Neuronal stem cell (in vitro differentiated cells): ENCODE measurements at regions not wholly inside any gene's neighbourhood (a gene's known extent, or its start where the extent isn't known, plus 50 kb on each side); places are given as distances from the start of the nearest gene placed in this dataset.
A peak's percentile ranks its signal among the peaks of the same experiment; 100 is the strongest.
"Not testable (repeated sequence)": the region's sequence is repeated elsewhere in the genome, so short reads cannot be mapped to it uniquely, and the experiment has no call there.

Experiments used
- DNase-seq: peaks from one replicate; pipeline ENCODE4 v3.0.0-alpha.2; 2013; ENCODE audit warnings: low spot score
- H2AFZ ChIP-seq: one replicate; pipeline ENCODE4 v1.6.1; 2013; ENCODE audit warnings: mild to moderate bottlenecking, low read length, inconsistent platforms
- H2AK5ac ChIP-seq: 2 replicates; pipeline ENCODE4 v1.6.1; 2013; ENCODE audit warnings: low read depth, mild to moderate bottlenecking, inconsistent platforms, low read length, moderate library complexity, mixed read lengths
- H2BK120ac ChIP-seq: 2 replicates; pipeline ENCODE4 v1.6.1; 2013; ENCODE audit warnings: low read depth, mild to moderate bottlenecking, inconsistent platforms, low read length, moderate library complexity, mixed read lengths
- H2BK12ac ChIP-seq: one replicate; pipeline ENCODE4 v1.6.1; 2013; ENCODE audit warnings: low read length, inconsistent platforms
- H2BK15ac ChIP-seq: 2 replicates; pipeline ENCODE4 v1.6.1; 2013; ENCODE audit warnings: mild to moderate bottlenecking, low read length, inconsistent platforms, mixed read lengths
- H2BK5ac ChIP-seq: one replicate; pipeline ENCODE4 v1.6.1; 2013; ENCODE audit warnings: inconsistent platforms, mild to moderate bottlenecking, low read length, moderate library complexity
- H3K14ac ChIP-seq: one replicate; pipeline ENCODE4 v1.6.1; 2013; ENCODE audit warnings: low read length, inconsistent platforms
- H3K18ac ChIP-seq: 2 replicates; pipeline ENCODE4 v1.6.1; 2013; ENCODE audit warnings: low read length, inconsistent platforms
- H3K23ac ChIP-seq: 2 replicates; pipeline ENCODE4 v1.6.1; 2013; ENCODE audit warnings: low read depth, mild to moderate bottlenecking, mixed read lengths, low read length, inconsistent platforms; ENCODE audit not compliant: poor library complexity
- H3K27ac ChIP-seq: replicated peaks from 3 replicates; pipeline ENCODE4 v1.5.1; 2013; ENCODE audit warnings: low read length, inconsistent platforms
- H3K27me3 ChIP-seq, 3 experiments: 2 replicates each; pipeline ENCODE4 v1.6.1; 2013; ENCODE audit warnings: low read length in 3 of 3, mild to moderate bottlenecking in 2 of 3, inconsistent platforms in 1 of 3, low read depth in 1 of 3, mixed read lengths in 1 of 3, moderate library complexity in 1 of 3; ENCODE audit not compliant: control insufficient read depth in 3 of 3, insufficient read depth in 3 of 3
- H3K36me3 ChIP-seq, 2 donors: replicated peaks in 1 of 2; 2 replicates each; pipeline ENCODE4 v1.6.1; 2013; ENCODE audit warnings: low read length in 2 of 2; ENCODE audit not compliant: control insufficient read depth in 2 of 2, insufficient read depth in 2 of 2
- H3K4ac ChIP-seq: 2 replicates; pipeline ENCODE4 v1.6.1; 2013; ENCODE audit warnings: inconsistent platforms, mild to moderate bottlenecking, low read length, moderate library complexity
- H3K4me1 ChIP-seq, 2 donors: 1 replicate in 1 of 2; 2 replicates in 1 of 2; pipeline ENCODE4 v1.6.1; 2013; ENCODE audit warnings: low read length in 2 of 2, low read depth in 1 of 2; ENCODE audit not compliant: control insufficient read depth in 2 of 2, insufficient read depth in 1 of 2
- H3K4me2 ChIP-seq: one replicate; pipeline ENCODE4 v1.6.1; 2013; ENCODE audit warnings: mild to moderate bottlenecking, low read length, inconsistent platforms; ENCODE audit not compliant: insufficient read depth, poor library complexity, severe bottlenecking
- H3K4me3 ChIP-seq, 2 donors: 2 replicates each; pipeline ENCODE4 v1.5.1; 2013; ENCODE audit warnings: low read length in 2 of 2, mild to moderate bottlenecking in 2 of 2, inconsistent platforms in 1 of 2, moderate library complexity in 1 of 2
- H3K79me1 ChIP-seq: one replicate; pipeline ENCODE4 v1.6.1; 2013; ENCODE audit warnings: low read depth, mild to moderate bottlenecking, inconsistent platforms, low read length, moderate library complexity
- H3K9ac ChIP-seq: one replicate; pipeline ENCODE4 v1.6.1; 2013; ENCODE audit warnings: mild to moderate bottlenecking, low read depth, low read length, inconsistent platforms; ENCODE audit not compliant: poor library complexity
- H3K9me3 ChIP-seq, 2 donors: replicated peaks in 1 of 2; 2 replicates each; pipeline versions ENCODE3 to v1.6.1; 2013; ENCODE audit warnings: low read length in 2 of 2, mild to moderate bottlenecking in 2 of 2, inconsistent platforms in 1 of 2, low read depth in 1 of 2, mixed read lengths in 1 of 2, moderate library complexity in 1 of 2; ENCODE audit not compliant: control insufficient read depth in 2 of 2, insufficient read depth in 1 of 2
- H4K8ac ChIP-seq: one replicate; pipeline ENCODE4 v1.6.1; 2013; ENCODE audit warnings: low read depth, mild to moderate bottlenecking, inconsistent platforms, low read length, moderate library complexity
- H4K91ac ChIP-seq: one replicate; pipeline ENCODE4 v1.6.1; 2013; ENCODE audit warnings: low read length, low read depth, mild to moderate bottlenecking, inconsistent platforms; ENCODE audit not compliant: poor library complexity
- WGBS, 2 donors: extraction: QIAGEN DNeasy Blood & Tissue Kit; methylation state at CpG; one replicate each; pipeline ENCODE4 v1.1.7; 2013; ENCODE audit warnings: missing lambda C conversion rate in 2 of 2, mixed read lengths in 1 of 2; ENCODE audit not compliant: insufficient read length in 2 of 2, insufficient replicate concordance in 1 of 2; ENCODE audit errors: extremely low coverage in 2 of 2; 5-methylcytosine and 5-hydroxymethylcytosine counted together

DNA sequence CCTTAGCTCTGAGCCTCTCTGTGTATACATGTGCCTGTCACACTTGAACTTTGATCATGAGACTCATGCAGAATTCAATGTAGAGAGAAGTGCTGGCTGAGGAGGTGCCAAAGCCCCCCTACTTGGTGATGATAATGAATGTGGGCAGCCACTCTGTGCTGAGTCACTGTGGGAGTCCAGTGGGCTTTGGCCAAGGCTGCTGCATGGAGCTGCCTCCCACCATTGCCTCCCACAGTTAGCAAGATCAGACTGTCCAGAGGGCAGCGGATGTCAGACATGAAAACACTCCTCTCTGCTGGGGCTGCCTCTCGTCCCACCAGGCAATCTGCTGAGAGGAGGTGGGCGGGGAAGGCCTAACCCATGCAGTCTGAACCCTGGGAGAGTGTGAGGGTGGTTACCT, 180.3 kb downstream of the SH2D4B start:
- Histone ChIP-seq H3K9ac (peak overlapping the region; percentile 45), H2BK15ac (no peak overlapping the region), H2BK5ac (no peak overlapping the region), H3K79me1 (no peaks in the 10 kb centered on the region), H3K14ac (no peak overlapping the region), H3K27ac (no peak overlapping the region), H2BK12ac (no peak overlapping the region), H3K4me2 (no peak overlapping the region), H2AK5ac (no peak overlapping the region), H3K36me3 (no peaks in the 10 kb centered on the region), H3K4me1 (peaks cover 0 to 2% of the 10 kb centered on the region in 2 donors), H3K27me3 (no peaks in the 10 kb centered on the region), H4K91ac (no peak overlapping the region), H4K8ac (no peak overlapping the region), H3K9me3 (peaks cover 0 to 2% of the 10 kb centered on the region in 2 donors), H3K4me3 (no peak overlapping the region), H3K4ac (no peak overlapping the region), H2AFZ (no peak overlapping the region), H2BK120ac (no peak overlapping the region), H3K18ac (no peak overlapping the region), H3K23ac (no peak overlapping the region)
- no peak for DNase-seq
- no CpG with 5 or more reads among the region's 3 CpGs for WGBS, 2 donors

DNA sequence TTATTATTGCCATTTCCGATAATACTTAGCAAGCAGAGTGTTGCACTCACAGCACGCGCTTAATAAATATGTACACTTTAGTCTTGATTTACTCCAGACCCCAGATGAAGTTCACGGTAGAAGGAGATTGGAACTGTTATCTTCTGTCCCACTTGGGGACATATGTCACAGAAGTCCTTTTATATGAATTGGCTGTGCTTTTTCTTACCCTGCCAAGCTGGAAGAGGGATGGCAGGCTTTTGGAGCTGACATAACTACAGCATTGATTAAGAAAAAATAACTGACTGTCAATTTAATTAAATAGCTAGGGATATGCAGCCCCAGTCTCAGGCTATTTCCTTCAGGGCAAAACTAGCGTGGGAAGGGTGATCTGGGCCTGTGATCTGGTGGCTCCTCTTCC, 182.2 kb downstream of the SH2D4B start:
- no peak overlapping the region for H2AK5ac ChIP-seq

DNA sequence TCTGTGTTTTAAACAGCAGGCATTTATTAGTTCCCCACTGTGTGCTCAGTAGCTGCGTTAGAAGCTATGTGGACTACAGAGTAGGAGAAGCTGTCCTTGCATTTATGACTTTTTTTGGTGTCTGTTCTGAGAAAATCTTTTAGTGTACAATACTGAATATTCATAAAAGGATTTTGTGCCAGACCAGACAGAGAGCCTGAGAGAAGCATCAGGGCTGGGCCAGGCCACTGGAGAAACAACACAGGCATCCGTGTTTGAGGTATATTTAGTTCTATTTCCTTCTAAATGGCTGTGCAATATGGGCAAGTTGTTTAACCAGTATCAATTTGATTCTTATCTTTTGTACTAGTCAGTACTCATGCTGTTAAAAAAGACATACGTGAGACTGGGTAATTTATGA, 182.8 kb downstream of the SH2D4B start:
- Histone ChIP-seq H2AK5ac (no peak overlapping the region), H3K9ac (no peak overlapping the region), H3K27ac (no peak overlapping the region), H3K18ac (no peak overlapping the region), H3K14ac (no peak overlapping the region), H3K23ac (no peak overlapping the region), H3K9me3 (peaks cover 0 to 2% of the 10 kb centered on the region in 2 donors), H3K27me3 (no peaks in the 10 kb centered on the region), H2AFZ (no peak overlapping the region), H2BK15ac (no peak overlapping the region), H3K79me1 (no peaks in the 10 kb centered on the region), H2BK120ac (no peak overlapping the region), H4K91ac (no peak overlapping the region), H3K4ac (no peak overlapping the region), H3K36me3 (no peaks in the 10 kb centered on the region), H2BK5ac (no peak overlapping the region), H2BK12ac (no peak overlapping the region), H3K4me2 (no peak overlapping the region), H4K8ac (no peak overlapping the region), H3K4me1 (peaks cover 0 to 2% of the 10 kb centered on the region in 2 donors), H3K4me3 (no peak overlapping the region)
- no peak for DNase-seq
- WGBS, 2 donors: no CpG with 5 or more reads among the region's 3 CpGs

More for the DNA sequence above, 182.2 kb downstream of the SH2D4B start:
- no peak overlapping the region for H3K4me3 ChIP-seq
- no peak overlapping the region for H3K27ac ChIP-seq
- H3K79me1 ChIP-seq: no peaks in the 10 kb centered on the region
- no peak overlapping the region for H2BK12ac ChIP-seq
- no peak overlapping the region for H3K14ac ChIP-seq
- H2BK5ac ChIP-seq: no peak overlapping the region
- DNase-seq: no peak
- no peak overlapping the region for H4K8ac ChIP-seq
- H4K91ac ChIP-seq: no peak overlapping the region
- no peak overlapping the region for H3K18ac ChIP-seq
- H3K9me3 ChIP-seq: peaks cover 0 to 2% of the 10 kb centered on the region in 2 donors
- no CpG with 5 or more reads among the region's 5 CpGs for WGBS, 2 donors
- no peak overlapping the region for H3K23ac ChIP-seq
- H3K4ac ChIP-seq: no peak overlapping the region
- H3K9ac ChIP-seq: no peak overlapping the region
- H2BK120ac ChIP-seq: no peak overlapping the region
- H3K4me1 ChIP-seq: peaks cover 0 to 2% of the 10 kb centered on the region in 2 donors
- no peak overlapping the region for H2BK15ac ChIP-seq
- no peak overlapping the region for H2AFZ ChIP-seq
- H3K27me3 ChIP-seq: no peaks in the 10 kb centered on the region
- H3K4me2 ChIP-seq: no peak overlapping the region
- H3K36me3 ChIP-seq: no peaks in the 10 kb centered on the region

DNA sequence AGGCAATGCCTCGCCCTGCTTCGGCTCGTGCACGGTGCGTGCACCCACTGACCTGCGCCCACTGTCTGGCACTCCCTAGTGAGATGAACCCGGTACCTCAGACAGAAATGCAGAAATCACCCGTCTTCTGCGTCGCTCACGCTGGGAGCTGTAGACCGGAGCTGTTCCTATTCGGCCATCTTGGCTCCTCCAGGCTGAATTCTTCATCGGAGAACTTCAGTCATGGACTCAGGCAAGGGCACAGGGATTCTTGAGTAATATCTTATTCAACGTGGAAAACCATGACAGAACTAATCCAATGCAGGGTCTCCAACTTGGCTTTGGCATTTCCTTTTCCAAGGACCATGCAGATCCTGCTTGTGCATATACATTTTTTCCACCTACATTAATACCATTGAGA, 190.7 kb downstream of the SH2D4B start:
- DNase-seq, H3K4ac ChIP-seq, H3K4me2 ChIP-seq, H3K14ac ChIP-seq, H3K79me1 ChIP-seq, H3K27ac ChIP-seq, H3K9me3 ChIP-seq, H3K4me3 ChIP-seq, H2BK5ac ChIP-seq, H4K8ac ChIP-seq, H3K18ac ChIP-seq, H2AK5ac ChIP-seq, H2BK12ac ChIP-seq, H3K36me3 ChIP-seq, H3K23ac ChIP-seq, H4K91ac ChIP-seq, H2BK120ac ChIP-seq, H3K9ac ChIP-seq, H3K4me1 ChIP-seq, H2BK15ac ChIP-seq, H3K27me3 ChIP-seq, H2AFZ ChIP-seq: not testable (repeated sequence)
- WGBS, 2 donors: no CpG with 5 or more reads among the region's 15 CpGs
